SH-SY5Y (cell line): ENCODE measurements at regions not wholly inside any gene's neighbourhood (a gene's known extent, or its start where the extent isn't known, plus 50 kb on each side); places are given as distances from the start of the nearest gene placed in this dataset.

ENCODE experiments used
- GATA2 ChIP-seq: IDR thresholded peaks from 2 replicates; pipeline ENCODE4 v1.6.1; 2011; ENCODE audit warnings: mild to moderate bottlenecking, low read depth, low read length
- GATA3 ChIP-seq: IDR thresholded peaks from 2 replicates; pipeline ENCODE4 v1.6.1; 2011; ENCODE audit warnings: low read depth, mild to moderate bottlenecking, low read length, moderate library complexity

GRCh38 chr6:134553936-134554335 is 236.0 kb upstream of the SGK1 start:
- TF ChIP-seq GATA2 (no peak), GATA3 (no peak)
